HG03442 (cell line): ENCODE measurements at regions not wholly inside any gene's neighbourhood (a gene's known extent, or its start where the extent isn't known, plus 50 kb on each side); places are given as distances from the start of the nearest gene placed in this dataset.
A peak's percentile ranks its signal among the peaks of the same experiment; 100 is the strongest.
"Not testable (repeated sequence)": the region's sequence is repeated elsewhere in the genome, so short reads cannot be mapped to it uniquely, and the experiment has no call there.

ENCODE experiments used
- ATAC-seq: cut with Tn5 transposase; IDR thresholded peaks from one replicate; pipeline ENCODE4 v1.9.1; 2021; ENCODE audit warnings: mild to moderate bottlenecking, moderate library complexity; ENCODE audit not compliant: unreplicated experiment

GRCh38 chr12:59407799-59408198 lies 188.0 kb upstream of the SLC16A7 start:
- no peak for ATAC-seq

- no peak for ATAC-seq
These were observed 189.8 kb upstream of the SLC16A7 start for GRCh38 chr12:59405992-59406391.

GRCh38 chr12:59404109-59404650 lies 191.6 kb upstream of the SLC16A7 start:
- ATAC-seq, result no peak

- ATAC-seq, result peak; percentile 57
These were observed 192.4 kb upstream of the SLC16A7 start for GRCh38 chr12:59403259-59403932.

GRCh38 chr12:59401862-59402261 lies 194.0 kb upstream of the SLC16A7 start:
- no peak for ATAC-seq

GRCh38 chr12:59398164-59398563 lies 197.7 kb upstream of the SLC16A7 start:
- no peak for ATAC-seq

- ATAC-seq, result no peak
These were observed 198.9 kb upstream of the SLC16A7 start for GRCh38 chr12:59396919-59397318.

GRCh38 chr12:59396519-59396918 lies 199.3 kb upstream of the SLC16A7 start:
- no peak for ATAC-seq

- ATAC-seq, result not testable (repeated sequence)
These were observed 200.5 kb upstream of the SLC16A7 start for GRCh38 chr12:59395310-59395709.

- ATAC-seq, result no peak
These were observed 202.3 kb upstream of the SLC16A7 start for GRCh38 chr12:59393506-59393905.

GRCh38 chr12:59389968-59390576 lies 205.8 kb upstream of the SLC16A7 start:
- ATAC-seq, result no peak

GRCh38 chr12:59388694-59389093 lies 207.1 kb upstream of the SLC16A7 start:
- no peak for ATAC-seq

- ATAC-seq, result no peak
These were observed 207.7 kb upstream of the SLC16A7 start for GRCh38 chr12:59388176-59388575.

- ATAC-seq, result no peak
These were observed 209.6 kb upstream of the SLC16A7 start for GRCh38 chr12:59386236-59386635.

GRCh38 chr12:59383079-59383822 lies 212.6 kb upstream of the SLC16A7 start:
- ATAC-seq, result no peak

GRCh38 chr12:59382282-59383078 lies 213.3 kb upstream of the SLC16A7 start:
- ATAC-seq, result no peak

- no peak for ATAC-seq
These were observed 214.7 kb upstream of the SLC16A7 start for GRCh38 chr12:59381106-59381505.

- no peak for ATAC-seq
These were observed 220.2 kb upstream of the SLC16A7 start for GRCh38 chr12:59375633-59376032.

- no peak for ATAC-seq
These were observed 221.0 kb upstream of the SLC16A7 start for GRCh38 chr12:59374783-59375182.

GRCh38 chr12:59372956-59373355 lies 222.9 kb upstream of the SLC16A7 start:
- no peak for ATAC-seq

- no peak for ATAC-seq
These were observed 224.9 kb upstream of the SLC16A7 start for GRCh38 chr12:59370933-59371332.
